ENCODE measurements at regions not wholly inside any gene's neighbourhood (a gene's known extent, or its start where the extent isn't known, plus 50 kb on each side); places are given as distances from the start of the nearest gene placed in this dataset. TPM values are rescaled to one million over a fixed set of nuclear protein-coding genes. Genes with fewer than 3 reads are reported as not detected.
A peak's percentile ranks its signal among the peaks of the same experiment; 100 is the strongest.

GRCh38 chrX:44643723-44644122, 101.1 kb upstream of the FUNDC1 start:
- no peak overlapping the region for H3K4me3 ChIP-seq (ENCODE audit: low read depth, low read length)
- DNase-seq (ENCODE audit: low read depth), result no peak
- TF ChIP-seq CTCF (IDR thresholded peaks at IDR 0.05; ENCODE audit: insufficient read depth, low read depth, low read length), result no peak

GRCh38 chrX:44637282-44637681, 94.6 kb upstream of the FUNDC1 start:
- H3K4me3 ChIP-seq (ENCODE audit: low read depth, low read length), result no peak overlapping the region
- TF ChIP-seq CTCF (IDR thresholded peaks at IDR 0.05; ENCODE audit: insufficient read depth, low read depth, low read length), result no peak
- no peak for DNase-seq (ENCODE audit: low read depth)

GRCh38 chrX:44621078-44621477, 78.4 kb upstream of the FUNDC1 start:
- H3K4me3 ChIP-seq (ENCODE audit: low read depth, low read length), result no peak overlapping the region
- TF ChIP-seq CTCF (IDR thresholded peaks at IDR 0.05; ENCODE audit: insufficient read depth, low read depth, low read length), result no peak
- DNase-seq (ENCODE audit: low read depth), result peak; percentile 13

- no peak for TF ChIP-seq CTCF (IDR thresholded peaks at IDR 0.05; ENCODE audit: insufficient read depth, low read depth, low read length)
- no peak for DNase-seq (ENCODE audit: low read depth)
- H3K4me3 ChIP-seq (ENCODE audit: low read depth, low read length), result no peak overlapping the region
Measured at GRCh38 chrX:44619039-44619438, 76.4 kb upstream of the FUNDC1 start.

- TF ChIP-seq CTCF (IDR thresholded peaks at IDR 0.05; ENCODE audit: insufficient read depth, low read depth, low read length), result no peak
- DNase-seq (ENCODE audit: low read depth), result no peak
- no peak overlapping the region for H3K4me3 ChIP-seq (ENCODE audit: low read depth, low read length)
Measured at GRCh38 chrX:44596277-44596676, 53.6 kb upstream of the FUNDC1 start.

Small RNAs in the stretch of these regions (small RNA-seq; reads per million reads assigned to genes)
- gene RN7SL291P, result not detected

All from fibroblast of villous mesenchyme (primary cell).